NCI-H82 treated with DMSO at 0.1 percent for 48 hours (cell line): ENCODE measurements at regions not wholly inside any gene's neighbourhood (a gene's known extent, or its start where the extent isn't known, plus 50 kb on each side); places are given as distances from the start of the nearest gene placed in this dataset.
"Not testable (repeated sequence)": the region's sequence is repeated elsewhere in the genome, so short reads cannot be mapped to it uniquely, and the experiment has no call there.

Experiments
- DNase-seq: peaks from one replicate; lab custom pipeline; 2025; ENCODE audit not compliant: unreplicated experiment; lab: John Stamatoyannopoulos, UW

DNA sequence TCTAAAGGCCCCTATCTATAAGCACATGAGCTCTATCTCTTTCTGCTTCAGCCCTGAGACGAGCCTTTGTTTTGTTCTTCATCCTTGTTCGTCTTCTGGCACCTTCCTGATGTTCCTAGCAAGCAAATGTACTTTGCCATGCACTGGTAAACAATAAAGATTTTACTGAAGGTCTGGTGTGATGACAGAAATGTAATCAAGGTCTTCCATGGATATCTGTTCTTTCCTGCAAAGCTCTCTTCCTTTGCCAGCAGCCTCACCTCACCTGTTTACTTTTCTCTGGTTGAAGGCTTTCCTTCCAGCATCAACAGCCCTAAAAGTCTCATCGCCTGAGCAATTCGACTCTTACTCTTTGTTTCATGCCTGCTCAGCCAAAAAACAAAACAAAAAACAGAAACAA lies 330.3 kb downstream of the PCNX1 start:
- no peak for DNase-seq

- no peak for DNase-seq
Observed at GRCh38 chr14:71238835-71239234, 331.6 kb downstream of the PCNX1 start.

DNA sequence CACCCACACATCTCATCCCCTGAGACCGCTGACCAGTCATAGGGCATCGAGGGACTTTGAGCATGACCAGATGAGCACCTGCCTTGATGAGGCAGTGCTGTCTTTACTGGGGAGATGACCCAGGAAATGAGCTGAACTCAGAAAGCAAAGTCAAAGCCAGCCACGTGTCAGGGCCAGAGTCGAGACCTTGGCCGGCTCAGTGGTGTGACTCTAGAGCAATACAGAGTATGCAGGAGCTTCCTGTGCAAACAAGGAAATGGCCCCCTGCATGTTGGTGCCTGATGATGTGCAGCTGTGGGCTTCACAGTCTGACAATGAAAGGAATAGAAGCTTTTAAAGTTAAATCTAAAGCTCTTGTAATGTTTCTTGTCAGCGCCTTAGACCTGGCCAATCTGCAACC lies 332.9 kb downstream of the PCNX1 start:
- no peak for DNase-seq

- DNase-seq = no peak
Observed at GRCh38 chr14:71240866-71241520, 333.7 kb downstream of the PCNX1 start.

- DNase-seq = no peak
Observed at GRCh38 chr14:71242237-71242748, 335.0 kb downstream of the PCNX1 start.

- DNase-seq = no peak
Observed at GRCh38 chr14:71243697-71244096, 336.4 kb downstream of the PCNX1 start.

DNA sequence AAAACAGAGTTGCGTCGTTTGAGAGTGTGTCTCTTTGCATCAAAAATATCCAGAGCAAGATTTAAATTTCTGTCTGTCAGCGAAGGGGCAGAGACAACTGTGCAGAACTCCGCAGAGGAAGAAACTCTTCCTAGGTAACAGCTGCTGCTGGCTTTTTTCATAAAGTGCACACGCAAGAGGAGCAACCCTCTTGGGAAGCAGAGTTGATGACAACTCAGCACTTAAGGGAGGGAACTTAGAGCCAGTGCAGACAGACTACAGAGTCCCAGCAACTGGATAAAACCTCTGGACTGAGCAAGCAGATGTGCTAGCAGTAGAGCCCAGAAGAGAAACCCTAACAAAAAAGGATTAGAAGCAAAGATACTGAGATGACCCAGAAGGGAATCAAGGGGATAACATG lies 337.1 kb downstream of the PCNX1 start:
- no peak for DNase-seq

- no peak for DNase-seq
Observed at GRCh38 chr14:71245659-71246361, 338.6 kb downstream of the PCNX1 start.

- no peak for DNase-seq
Observed at GRCh38 chr14:71246539-71246938, 339.3 kb downstream of the PCNX1 start.

DNA sequence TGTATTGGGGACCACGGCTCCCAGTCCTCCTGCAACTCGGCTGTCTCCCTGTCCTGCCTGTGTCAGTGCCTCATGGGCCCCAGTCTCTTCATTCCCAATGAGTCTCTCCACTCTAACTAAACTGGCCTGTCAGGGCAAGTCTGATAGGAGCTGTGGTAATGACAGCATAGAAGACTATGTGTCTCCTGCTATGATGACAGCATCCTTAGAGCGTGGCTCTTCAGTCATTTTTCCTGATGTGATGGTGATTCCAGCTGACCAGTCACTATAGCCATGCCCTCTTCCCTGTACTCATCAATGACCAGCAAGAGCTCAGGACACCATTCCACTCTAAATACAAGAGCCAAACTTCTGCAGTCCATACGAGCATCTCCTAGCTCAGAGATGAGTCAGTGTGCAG lies 339.8 kb downstream of the PCNX1 start:
- no peak for DNase-seq

DNA sequence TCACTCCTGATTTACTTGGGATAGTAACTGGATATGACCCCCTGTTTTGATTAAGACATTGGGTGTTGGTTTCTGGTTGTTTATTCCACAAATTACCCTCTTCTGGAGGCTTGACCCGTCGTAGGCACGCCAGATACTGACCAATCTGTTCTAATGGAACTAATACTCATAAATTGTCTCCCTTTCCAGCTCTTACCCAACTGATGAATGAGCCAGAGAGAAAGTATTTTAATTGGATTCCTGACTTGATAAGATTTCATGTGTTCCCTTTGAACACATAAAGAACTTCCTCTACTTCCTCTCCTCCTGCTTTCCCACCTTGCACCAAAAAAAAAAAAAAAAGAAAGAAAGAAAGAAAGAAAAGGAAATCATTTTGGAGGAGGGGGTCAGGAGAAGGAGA lies 340.9 kb downstream of the PCNX1 start:
- no peak for DNase-seq

- no peak for DNase-seq
Observed at GRCh38 chr14:71250347-71250746, 343.1 kb downstream of the PCNX1 start.

GRCh38 chr14:71250791-71251190 lies 343.5 kb downstream of the PCNX1 start:
- DNase-seq = no peak

DNA sequence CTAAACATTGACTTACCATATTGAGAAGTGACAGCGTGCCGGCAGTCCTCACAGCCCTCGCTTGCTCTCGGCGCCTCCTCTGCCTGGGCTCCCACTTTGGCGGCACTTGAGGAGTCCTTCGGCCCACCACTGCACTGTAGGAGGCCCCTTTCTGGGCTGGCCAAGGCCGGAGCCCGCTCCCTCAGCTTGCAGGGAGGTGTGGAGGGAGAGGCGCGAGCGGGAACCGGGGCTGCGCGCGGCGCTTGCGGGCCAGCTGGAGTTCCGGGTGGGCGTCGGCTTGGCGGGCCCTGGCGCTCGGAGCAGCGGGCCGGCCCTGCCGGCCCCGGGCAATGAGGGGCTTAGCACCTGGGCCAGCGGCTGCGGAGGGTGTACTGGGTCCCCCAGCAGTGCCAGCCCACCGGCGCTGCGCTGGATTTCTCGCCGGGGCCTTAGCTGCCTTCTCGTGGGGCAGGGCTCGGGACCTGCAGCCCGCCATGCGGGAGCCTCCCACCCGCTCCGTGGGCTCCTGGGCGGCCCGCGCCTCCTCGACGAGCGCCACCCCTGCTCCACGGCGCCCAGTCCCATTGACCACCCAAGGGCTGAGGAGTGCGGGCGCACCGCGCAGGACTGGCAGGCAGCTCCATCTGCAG lies 346.9 kb downstream of the PCNX1 start:
- DNase-seq = not testable (repeated sequence)

DNA sequence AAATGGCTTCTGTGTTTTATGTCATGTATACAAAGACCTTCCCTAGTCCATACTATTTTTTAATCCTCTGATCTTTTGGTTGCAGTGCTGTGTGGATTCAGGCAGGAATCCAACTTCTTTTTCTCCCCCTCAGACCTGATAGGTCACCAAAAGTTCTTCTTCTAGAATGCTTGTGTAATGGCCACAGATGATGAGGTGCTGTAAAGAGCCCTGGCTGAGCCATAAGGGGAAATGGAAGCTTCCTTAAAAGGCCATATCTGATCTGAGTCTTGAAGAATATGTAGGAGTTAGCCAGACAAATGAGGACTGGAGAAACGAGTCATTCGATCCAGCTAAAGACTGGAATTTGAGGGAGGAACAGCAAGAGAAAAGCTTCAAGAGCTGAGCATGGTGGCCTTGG lies 353.9 kb downstream of the PCNX1 start:
- no peak for DNase-seq

DNA sequence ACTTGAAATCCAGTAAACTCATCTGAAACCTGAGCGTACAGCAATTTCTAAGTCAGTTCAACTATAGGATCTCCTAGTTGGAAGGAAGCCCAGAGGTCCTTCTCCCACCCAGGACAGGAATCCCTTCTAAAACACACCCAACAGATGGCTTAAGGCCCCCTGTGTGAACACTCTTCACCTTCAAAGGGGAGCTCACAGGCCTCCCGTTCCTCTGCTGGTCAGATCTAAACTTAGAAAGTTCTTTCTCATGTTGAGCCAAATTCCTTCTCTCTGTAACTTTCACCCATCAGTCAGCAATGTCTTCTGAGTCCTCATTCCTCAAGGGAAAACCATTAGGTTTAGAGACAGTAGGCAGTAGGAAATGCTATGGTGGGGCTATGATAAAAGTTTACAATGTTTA lies 355.2 kb downstream of the PCNX1 start:
- no peak for DNase-seq

DNA sequence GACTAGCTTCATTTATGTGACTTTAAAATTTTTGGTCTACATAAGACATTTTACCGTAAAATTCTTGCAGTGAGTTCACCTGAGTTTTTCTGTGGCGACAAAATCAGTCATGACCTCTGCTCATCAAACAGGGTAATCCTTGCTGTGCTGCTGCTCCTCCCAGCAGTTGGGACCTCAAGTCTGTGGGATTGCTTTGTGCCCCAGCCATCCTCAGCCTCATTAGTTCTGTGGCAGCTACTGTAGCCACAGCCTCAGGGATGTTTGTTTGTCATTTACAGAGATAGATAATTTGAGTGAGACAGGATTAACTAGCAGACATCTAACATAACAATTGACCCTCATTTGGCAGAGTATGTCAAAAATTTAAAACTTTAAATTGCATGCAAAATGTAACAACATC lies 357.0 kb downstream of the PCNX1 start:
- DNase-seq = no peak

- no peak for DNase-seq
Observed at GRCh38 chr14:71267007-71267513, 359.8 kb downstream of the PCNX1 start.

- no peak for DNase-seq
Observed at GRCh38 chr14:71267691-71268090, 360.4 kb downstream of the PCNX1 start.

DNA sequence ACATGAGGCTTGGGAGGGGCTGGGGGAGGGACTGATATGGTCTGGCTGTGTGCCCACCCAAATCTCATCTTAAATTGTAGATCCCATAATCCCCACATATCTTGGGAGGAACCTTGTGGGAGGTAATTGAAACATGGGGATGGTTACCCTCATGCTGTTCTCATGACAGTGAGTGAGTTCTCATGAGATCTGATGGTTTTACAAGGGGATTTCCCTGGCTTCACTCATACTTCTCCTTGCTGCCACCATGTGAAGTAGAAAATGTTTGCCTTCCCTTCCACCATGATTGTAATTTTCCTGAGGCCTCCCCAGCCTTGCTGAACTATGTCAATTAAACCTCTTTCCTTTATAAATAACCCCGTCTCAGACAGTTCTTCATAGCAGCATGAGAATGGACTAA lies 362.9 kb downstream of the PCNX1 start:
- no peak for DNase-seq

DNA sequence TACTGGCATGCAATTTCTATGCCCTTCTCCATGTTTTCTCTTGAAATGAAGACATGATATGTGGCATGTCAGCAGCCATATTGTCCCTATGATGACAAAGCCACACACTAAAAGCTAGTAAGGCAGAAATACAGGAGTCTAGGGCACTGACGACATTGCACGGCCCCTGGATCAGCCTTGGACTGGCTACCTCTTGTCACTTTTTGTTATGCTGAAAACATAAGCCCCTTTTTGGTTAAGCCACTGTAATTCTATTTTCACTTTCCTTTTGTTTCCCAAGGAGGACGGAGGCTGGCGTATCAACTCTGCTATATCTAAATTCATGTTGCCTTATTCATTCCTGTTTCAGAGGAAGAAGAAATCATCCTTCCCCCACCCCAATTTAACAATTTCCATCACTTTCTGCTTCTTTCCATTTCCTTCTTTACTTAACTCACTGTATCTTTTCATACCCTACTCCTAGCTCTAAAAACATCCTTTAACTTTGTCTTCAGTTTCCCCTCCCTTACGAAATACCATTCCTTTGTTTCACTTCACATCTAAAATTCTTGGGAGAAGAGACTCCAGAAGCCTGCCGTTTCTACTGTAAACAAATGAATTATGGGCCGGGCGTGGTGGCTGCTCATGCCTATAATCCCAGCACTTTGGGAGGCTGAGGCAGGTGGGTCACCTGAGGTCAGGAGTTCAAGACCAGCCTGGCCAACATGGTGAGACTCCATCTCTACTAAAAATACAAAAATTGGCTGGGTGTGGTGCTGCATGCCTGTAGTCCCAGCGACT lies 364.1 kb downstream of the PCNX1 start:
- DNase-seq = no peak
